ENCODE measurements at regions not wholly inside any gene's neighbourhood (a gene's known extent, or its start where the extent isn't known, plus 50 kb on each side); places are given as distances from the start of the nearest gene placed in this dataset.

- Mint-ChIP-seq H3K36me3 (no peaks in the 10 kb centered on the region), H3K9me3 (peaks cover 4 to 35% (median 23%) of the 10 kb centered on the region in 7 donors), H3K27me3 (ENCODE audit: low read depth in 3 of 3) (peaks cover 0 to 2% (median 0%) of the 10 kb centered on the region in 3 donors), H3K4me3 (no peak overlapping the region), H3K27ac (no peak overlapping the region), H3K4me1 (no peaks in the 10 kb centered on the region)
- Histone ChIP-seq H3K4me1 (ENCODE audit: control insufficient read depth in 1 of 2, insufficient read depth in 2 of 2, low read length in 2 of 2) (no peaks in the 10 kb centered on the region), H3K79me2 (ENCODE audit: insufficient read depth, low read length) (no peaks in the 10 kb centered on the region), H3K9me3 (replicated peaks in 1 of 2; ENCODE audit: control insufficient read depth in 1 of 2, insufficient read depth in 1 of 2, low read length in 2 of 2) (peaks cover 18 to 32% of the 10 kb centered on the region in 2 donors), H3K4me2 (replicated peaks; ENCODE audit: extremely low read depth, low read length, poor library complexity, severe bottlenecking) (no peak overlapping the region), H4K20me1 (ENCODE audit: insufficient read depth, low read length) (no peaks in the 10 kb centered on the region), H3K36me3 (replicated peaks in 1 of 2; ENCODE audit: control insufficient read depth in 1 of 2, insufficient read depth in 2 of 2, low read length in 2 of 2) (no peaks in the 10 kb centered on the region), H3K27me3 (ENCODE audit: control insufficient read depth in 2 of 2, insufficient read depth in 2 of 2, low read length in 2 of 2) (no peaks in the 10 kb centered on the region), H2AFZ (ENCODE audit: insufficient read depth, low read depth, low read length, poor library complexity, severe bottlenecking) (no peak overlapping the region), H3K27ac (ENCODE audit: low read depth in 1 of 2, low read length in 2 of 2) (no peak overlapping the region), H3K4me3 (replicated peaks in 1 of 3; ENCODE audit: low read depth in 2 of 3, low read length in 3 of 3) (no peak overlapping the region), H3K9ac (ENCODE audit: insufficient read depth, low read length, poor library complexity, severe bottlenecking) (no peak overlapping the region)
- intact Hi-C loops (cut with micrococcal nuclease): no loop called here
- TF ChIP-seq CTCF (IDR thresholded peaks at IDR 0.05): no peak
- DNase-seq: no peak
- WGBS (ENCODE audit: insufficient coverage): 29% methylated on average over 1 of the region's 2 CpGs
These were observed 377.7 kb downstream of the FGF10 start for GRCh38 chr5:44011518-44011917.

GRCh38 chr5:44002381-44002901 lies 386.8 kb downstream of the FGF10 start:
- H3K4me2 ChIP-seq (replicated peaks; ENCODE audit: extremely low read depth, low read length, poor library complexity, severe bottlenecking): no peak overlapping the region
- no peaks in the 10 kb centered on the region for H3K27me3 ChIP-seq (ENCODE audit: control insufficient read depth in 2 of 2, insufficient read depth in 2 of 2, low read length in 2 of 2)
- no peaks in the 10 kb centered on the region for H3K79me2 ChIP-seq (ENCODE audit: insufficient read depth, low read length)
- TF ChIP-seq CTCF (IDR thresholded peaks at IDR 0.05): no peak
- peaks cover 1 to 20% (median 6%) of the 10 kb centered on the region in 7 donors for H3K9me3 Mint-ChIP-seq
- H3K9ac ChIP-seq (ENCODE audit: insufficient read depth, low read length, poor library complexity, severe bottlenecking): no peak overlapping the region
- H3K27ac ChIP-seq (ENCODE audit: low read depth in 1 of 2, low read length in 2 of 2): no peak overlapping the region
- H3K9me3 ChIP-seq (replicated peaks in 1 of 2; ENCODE audit: control insufficient read depth in 1 of 2, insufficient read depth in 1 of 2, low read length in 2 of 2): peaks cover 8 to 18% of the 10 kb centered on the region in 2 donors
- no peaks in the 10 kb centered on the region for H3K4me1 ChIP-seq (ENCODE audit: control insufficient read depth in 1 of 2, insufficient read depth in 2 of 2, low read length in 2 of 2)
- intact Hi-C loops (cut with micrococcal nuclease): no loop called here
- H2AFZ ChIP-seq (ENCODE audit: insufficient read depth, low read depth, low read length, poor library complexity, severe bottlenecking): no peak overlapping the region
- H3K4me1 Mint-ChIP-seq: no peaks in the 10 kb centered on the region
- H3K36me3 Mint-ChIP-seq: no peaks in the 10 kb centered on the region
- H3K27me3 Mint-ChIP-seq (ENCODE audit: low read depth in 3 of 3): no peaks in the 10 kb centered on the region
- H3K4me3 ChIP-seq (replicated peaks in 1 of 3; ENCODE audit: low read depth in 2 of 3, low read length in 3 of 3): no peak overlapping the region
- no peak overlapping the region for H3K27ac Mint-ChIP-seq
- H3K4me3 Mint-ChIP-seq: no peak overlapping the region
- H4K20me1 ChIP-seq (ENCODE audit: insufficient read depth, low read length): no peaks in the 10 kb centered on the region
- H3K36me3 ChIP-seq (replicated peaks in 1 of 2; ENCODE audit: control insufficient read depth in 1 of 2, insufficient read depth in 2 of 2, low read length in 2 of 2): no peaks in the 10 kb centered on the region
- DNase-seq: no peak
